ENCODE measurements at regions not wholly inside any gene's neighbourhood (a gene's known extent, or its start where the extent isn't known, plus 50 kb on each side); places are given as distances from the start of the nearest gene placed in this dataset.
A peak's percentile ranks its signal among the peaks of the same experiment; 100 is the strongest.
"Not testable (repeated sequence)": the region's sequence is repeated elsewhere in the genome, so short reads cannot be mapped to it uniquely, and the experiment has no call there.

GRCh38 chr1:116185161-116185701 is 74.0 kb downstream of the MAB21L3 start:
- Mint-ChIP-seq H3K27ac (no peak overlapping the region), H3K27me3 (peaks cover 8% of the 10 kb centered on the region), H3K4me1 (no peaks in the 10 kb centered on the region), H3K4me3 (no peak overlapping the region), H3K9me3 (no peaks in the 10 kb centered on the region)
- no peak for DNase-seq
- ATAC-seq: no peak

- Mint-ChIP-seq H3K27ac (no peak overlapping the region), H3K9me3 (no peaks in the 10 kb centered on the region), H3K27me3 (no peaks in the 10 kb centered on the region), H3K4me1 (no peaks in the 10 kb centered on the region), H3K4me3 (no peak overlapping the region)
- no peak for DNase-seq
- ATAC-seq: no peak
These were observed 78.3 kb downstream of the MAB21L3 start for GRCh38 chr1:116189481-116189880.

DNA sequence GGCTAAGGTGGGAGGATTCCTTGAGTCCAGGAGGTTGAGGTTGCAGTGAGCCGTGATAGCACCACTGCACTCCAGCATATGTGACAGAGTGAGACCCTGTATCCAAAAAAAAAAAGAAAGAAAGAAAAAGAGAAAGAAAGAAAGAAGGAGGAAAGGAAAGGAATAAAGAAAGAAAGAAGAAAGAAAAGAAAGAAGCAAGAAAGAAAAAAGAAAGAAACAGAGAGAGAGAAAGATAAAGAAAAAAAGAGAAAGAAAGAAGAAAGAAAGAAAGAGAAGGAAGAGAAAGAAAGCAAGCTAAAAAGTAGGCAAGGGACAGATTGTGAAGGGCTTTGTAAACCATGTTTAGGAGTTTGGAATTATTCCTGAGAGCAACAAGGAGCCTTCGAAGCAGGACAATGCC is 80.1 kb downstream of the MAB21L3 start:
- no peak for ATAC-seq
- Mint-ChIP-seq H3K4me1 (no peaks in the 10 kb centered on the region), H3K27ac (peak overlapping the region in 1 of 2 donors; percentile 77), H3K4me3 (no peak overlapping the region), H3K9me3 (no peaks in the 10 kb centered on the region), H3K27me3 (no peaks in the 10 kb centered on the region)
- no peak for DNase-seq

GRCh38 chr1:116193768-116194167 is 82.6 kb downstream of the MAB21L3 start:
- Mint-ChIP-seq H3K4me1 (no peaks in the 10 kb centered on the region), H3K9me3 (no peaks in the 10 kb centered on the region), H3K27me3 (no peaks in the 10 kb centered on the region), H3K4me3 (no peak overlapping the region), H3K27ac (no peak overlapping the region)
- ATAC-seq (no peak), DNase-seq (no peak)

GRCh38 chr1:116194568-116194967 is 83.4 kb downstream of the MAB21L3 start:
- no peaks in the 10 kb centered on the region for H3K4me1 Mint-ChIP-seq

DNA sequence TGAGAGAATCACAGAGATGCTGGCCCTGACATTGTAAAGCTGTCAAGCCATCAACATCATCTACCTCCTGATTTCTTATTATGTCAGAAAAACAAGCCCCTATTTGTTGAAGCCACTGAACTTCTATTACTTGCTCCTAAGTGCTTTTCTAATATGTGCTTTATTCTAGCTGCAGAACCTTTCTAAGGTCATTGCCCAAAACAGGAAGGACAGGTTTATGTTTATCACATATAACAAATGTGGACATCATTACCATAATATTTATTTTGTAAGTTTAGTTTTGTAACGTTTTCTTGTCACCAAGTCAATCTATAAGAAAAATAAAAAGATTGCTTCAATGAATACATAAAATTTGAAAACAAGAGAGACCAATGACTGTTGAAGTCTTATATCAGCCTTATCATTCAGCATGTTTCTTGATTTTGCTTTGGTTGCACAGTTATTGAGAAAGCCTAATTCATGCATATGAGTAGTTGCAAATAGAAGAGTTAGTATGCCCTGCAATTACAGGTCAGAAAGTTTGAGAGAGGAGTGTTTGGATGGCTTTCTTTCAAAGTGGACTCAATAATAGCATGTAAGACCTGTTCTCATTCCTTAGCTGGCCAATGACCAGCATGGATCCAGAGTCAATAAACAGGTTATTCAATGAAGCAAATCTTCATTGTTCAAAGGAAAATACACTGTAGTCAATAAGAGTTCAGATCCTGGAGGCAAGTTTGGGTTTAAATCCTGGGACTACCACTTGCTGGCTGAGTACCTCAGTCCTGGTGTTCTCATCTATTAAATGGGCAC is 84.1 kb downstream of the MAB21L3 start:
- H3K27me3 Mint-ChIP-seq: no peaks in the 10 kb centered on the region
- ATAC-seq (no peak), DNase-seq (no peak)
- H3K4me3 Mint-ChIP-seq: no peak overlapping the region
- peaks cover 2% of the 10 kb centered on the region for H3K4me1 Mint-ChIP-seq
- H3K9me3 Mint-ChIP-seq: no peaks in the 10 kb centered on the region
- H3K27ac Mint-ChIP-seq: no peak overlapping the region

More at GRCh38 chr1:116194568-116194967, 83.4 kb downstream of the MAB21L3 start:
- Mint-ChIP-seq H3K27ac (no peak overlapping the region), H3K4me3 (no peak overlapping the region), H3K9me3 (no peaks in the 10 kb centered on the region), H3K27me3 (no peaks in the 10 kb centered on the region)
- ATAC-seq (no peak), DNase-seq (no peak)

DNA sequence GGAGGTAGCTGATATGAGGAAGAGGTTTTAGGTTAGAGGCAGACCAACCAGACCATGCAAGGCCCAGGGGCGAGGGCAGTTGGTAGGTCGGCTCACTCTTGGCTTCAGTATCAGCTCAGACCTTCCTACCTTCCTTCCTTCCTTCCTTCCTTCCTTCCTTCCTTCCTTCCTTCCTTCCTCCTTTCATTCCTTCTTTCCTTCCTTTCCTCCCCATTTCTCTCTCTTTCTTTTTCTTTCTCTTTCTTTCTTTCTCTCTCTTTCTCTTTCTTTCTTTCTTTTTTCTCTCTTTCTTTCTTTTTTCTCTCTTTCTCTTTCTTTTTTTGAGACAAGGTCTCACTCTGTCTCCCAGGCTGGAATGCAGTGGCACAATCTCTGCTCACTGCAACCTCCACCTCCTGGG is 89.1 kb downstream of the MAB21L3 start:
- not testable (repeated sequence) for H3K9me3 Mint-ChIP-seq, ATAC-seq, DNase-seq, H3K27me3 Mint-ChIP-seq, H3K4me1 Mint-ChIP-seq, H3K4me3 Mint-ChIP-seq, H3K27ac Mint-ChIP-seq

DNA sequence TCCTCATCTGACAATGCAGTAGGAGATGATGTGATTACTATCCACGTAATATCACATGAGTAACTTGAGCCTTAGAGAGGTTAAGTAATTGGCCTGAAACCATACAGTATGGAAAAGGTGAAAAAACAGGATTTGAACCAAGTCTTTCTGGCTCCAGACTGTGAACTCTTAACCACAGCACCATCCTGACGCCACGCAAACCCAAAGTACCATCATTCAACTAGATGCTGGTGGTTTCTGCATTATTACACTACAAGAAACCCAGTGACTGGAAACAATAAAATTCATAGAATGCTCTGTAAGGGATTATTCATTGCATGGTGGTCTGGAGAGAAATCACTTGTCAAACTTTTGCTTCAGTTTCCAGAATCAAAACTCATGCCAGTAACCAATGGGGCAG is 90.7 kb downstream of the MAB21L3 start:
- Mint-ChIP-seq H3K4me1 (peaks cover 6% of the 10 kb centered on the region), H3K4me3 (no peak overlapping the region), H3K27ac (no peak overlapping the region), H3K27me3 (peaks cover 5% of the 10 kb centered on the region), H3K9me3 (no peaks in the 10 kb centered on the region)
- DNase-seq: no peak
- ATAC-seq: no peak

GRCh38 chr1:116203181-116203723 is 92.1 kb downstream of the MAB21L3 start:
- DNase-seq (no peak), ATAC-seq (no peak)
- no peak overlapping the region for H3K27ac Mint-ChIP-seq
- peaks cover 5% of the 10 kb centered on the region for H3K27me3 Mint-ChIP-seq
- peaks cover 6% of the 10 kb centered on the region for H3K4me1 Mint-ChIP-seq
- H3K4me3 Mint-ChIP-seq: no peak overlapping the region
- no peaks in the 10 kb centered on the region for H3K9me3 Mint-ChIP-seq

- no peak overlapping the region for H3K27ac Mint-ChIP-seq
- H3K4me3 Mint-ChIP-seq: no peak overlapping the region
- H3K4me1 Mint-ChIP-seq: peaks cover 6% of the 10 kb centered on the region
These were observed 92.7 kb downstream of the MAB21L3 start for GRCh38 chr1:116203920-116204319.

GRCh38 chr1:116205941-116206679 is 94.9 kb downstream of the MAB21L3 start:
- Mint-ChIP-seq H3K27me3 (peaks cover 5% of the 10 kb centered on the region), H3K4me3 (no peak overlapping the region), H3K9me3 (no peaks in the 10 kb centered on the region), H3K27ac (no peak overlapping the region), H3K4me1 (no peaks in the 10 kb centered on the region)
- ATAC-seq (no peak), DNase-seq (no peak)

More at GRCh38 chr1:116203920-116204319, 92.7 kb downstream of the MAB21L3 start:
- DNase-seq (no peak), ATAC-seq (no peak)
- peaks cover 5% of the 10 kb centered on the region for H3K27me3 Mint-ChIP-seq
- H3K9me3 Mint-ChIP-seq: no peaks in the 10 kb centered on the region

GRCh38 chr1:116207126-116207735 is 96.0 kb downstream of the MAB21L3 start:
- Mint-ChIP-seq H3K9me3 (no peaks in the 10 kb centered on the region), H3K4me3 (no peak overlapping the region), H3K4me1 (no peaks in the 10 kb centered on the region), H3K27me3 (no peaks in the 10 kb centered on the region), H3K27ac (no peak overlapping the region)
- DNase-seq (no peak), ATAC-seq (no peak)

DNA sequence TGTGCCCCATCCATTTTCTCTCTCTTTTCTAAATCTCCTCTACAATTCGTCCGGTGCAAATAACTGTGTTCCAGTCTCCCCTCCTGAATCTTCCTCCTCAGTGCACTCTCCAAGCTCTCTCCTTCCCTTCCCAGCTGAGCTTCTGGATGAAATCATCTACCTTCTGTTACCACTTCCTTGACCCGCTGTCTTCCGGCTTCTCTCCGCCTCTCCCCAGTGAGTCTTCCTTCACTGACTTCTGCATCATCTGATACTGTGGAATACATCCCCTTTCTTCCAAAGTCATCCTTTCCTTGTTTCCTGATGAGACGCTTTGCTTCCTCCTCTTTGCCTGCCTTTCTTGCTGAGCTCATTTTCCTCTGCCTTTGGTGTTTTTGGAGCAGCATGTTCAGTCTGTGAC is 96.9 kb downstream of the MAB21L3 start:
- H3K4me3 Mint-ChIP-seq: no peak overlapping the region
- DNase-seq: no peak
- no peaks in the 10 kb centered on the region for H3K9me3 Mint-ChIP-seq
- no peaks in the 10 kb centered on the region for H3K27me3 Mint-ChIP-seq
- no peak overlapping the region for H3K27ac Mint-ChIP-seq
- ATAC-seq: no peak
- no peaks in the 10 kb centered on the region for H3K4me1 Mint-ChIP-seq

GRCh38 chr1:116211294-116211693 is 100.1 kb downstream of the MAB21L3 start:
- H3K4me1 Mint-ChIP-seq: no peaks in the 10 kb centered on the region
- no peaks in the 10 kb centered on the region for H3K27me3 Mint-ChIP-seq
- no peak overlapping the region for H3K4me3 Mint-ChIP-seq
- DNase-seq (no peak), ATAC-seq (no peak)
- H3K27ac Mint-ChIP-seq: peak overlapping the region in 1 of 2 donors; percentile 53
- H3K9me3 Mint-ChIP-seq: no peaks in the 10 kb centered on the region

GRCh38 chr1:116218922-116219321 is 107.7 kb downstream of the MAB21L3 start:
- DNase-seq (no peak), ATAC-seq (no peak)
- no peaks in the 10 kb centered on the region for H3K9me3 Mint-ChIP-seq
- H3K27me3 Mint-ChIP-seq: no peaks in the 10 kb centered on the region
- no peak overlapping the region for H3K27ac Mint-ChIP-seq
- no peaks in the 10 kb centered on the region for H3K4me1 Mint-ChIP-seq
- H3K4me3 Mint-ChIP-seq: no peak overlapping the region
